GM18861 (cell line): ENCODE measurements at regions not wholly inside any gene's neighbourhood (a gene's known extent, or its start where the extent isn't known, plus 50 kb on each side); places are given as distances from the start of the nearest gene placed in this dataset.
"Not testable (repeated sequence)": the region's sequence is repeated elsewhere in the genome, so short reads cannot be mapped to it uniquely, and the experiment has no call there.

Experiments
- ATAC-seq: cut with Tn5 transposase; IDR thresholded peaks from one replicate; pipeline ENCODE4 v1.9.1; 2021; ENCODE audit not compliant: unreplicated experiment

GRCh38 chr4:67333664-67334063, 211.6 kb downstream of the CENPC start:
- ATAC-seq = no peak

- peak; percentile 80 for ATAC-seq
These were observed 212.7 kb downstream of the CENPC start for GRCh38 chr4:67332627-67333026.

GRCh38 chr4:67328393-67328792, 216.9 kb downstream of the CENPC start:
- ATAC-seq = no peak

- ATAC-seq = no peak
These were observed 217.4 kb downstream of the CENPC start for GRCh38 chr4:67328018-67328278.

- peak; percentile 97 for ATAC-seq
These were observed 217.9 kb downstream of the CENPC start for GRCh38 chr4:67327245-67328017.

GRCh38 chr4:67325791-67326190, 219.5 kb downstream of the CENPC start:
- ATAC-seq = no peak

- no peak for ATAC-seq
These were observed 224.7 kb downstream of the CENPC start for GRCh38 chr4:67320645-67321044.

- ATAC-seq = not testable (repeated sequence)
These were observed 225.7 kb downstream of the CENPC start for GRCh38 chr4:67319607-67320006.

- not testable (repeated sequence) for ATAC-seq
These were observed 244.7 kb downstream of the CENPC start for GRCh38 chr4:67300497-67301185.

GRCh38 chr4:67292636-67293035, 252.7 kb downstream of the CENPC start:
- no peak for ATAC-seq

GRCh38 chr4:67292045-67292444, 253.3 kb downstream of the CENPC start:
- no peak for ATAC-seq

- no peak for ATAC-seq
These were observed 253.7 kb downstream of the CENPC start for GRCh38 chr4:67291644-67292043.

- no peak for ATAC-seq
These were observed 256.3 kb downstream of the CENPC start for GRCh38 chr4:67288964-67289363.

- no peak for ATAC-seq
These were observed 258.6 kb downstream of the CENPC start for GRCh38 chr4:67286724-67287123.

- no peak for ATAC-seq
These were observed 262.6 kb downstream of the CENPC start for GRCh38 chr4:67282749-67283148.

- no peak for ATAC-seq
These were observed 270.0 kb downstream of the CENPC start for GRCh38 chr4:67275179-67275750.

GRCh38 chr4:67274671-67275070, 270.6 kb downstream of the CENPC start:
- ATAC-seq = not testable (repeated sequence)

GRCh38 chr4:67273666-67274065, 271.6 kb downstream of the CENPC start:
- no peak for ATAC-seq

- no peak for ATAC-seq
These were observed 283.3 kb downstream of the CENPC start for GRCh38 chr4:67261971-67262370.

- ATAC-seq = no peak
These were observed 288.8 kb downstream of the CENPC start for GRCh38 chr4:67256388-67257043.

GRCh38 chr4:67250131-67250896, 295.0 kb downstream of the CENPC start:
- no peak for ATAC-seq
